Peyer's patch (tissue), 4 donors: ENCODE measurements at regions not wholly inside any gene's neighbourhood (a gene's known extent, or its start where the extent isn't known, plus 50 kb on each side); places are given as distances from the start of the nearest gene placed in this dataset.
A peak's percentile ranks its signal among the peaks of the same experiment; 100 is the strongest.

Experiments
- DNase-seq, 3 donors: peaks; one replicate each; pipeline ENCODE4 v3.0.0-alpha.2; 2017 to 2019
- H3K27ac ChIP-seq, 4 donors: fragments of 200-600 bp; sonication (generic); one replicate each; pipeline ENCODE4 v1.5.1; 2016 to 2019
- H3K27me3 ChIP-seq, 2 donors: fragments of 200-600 bp; sonication (generic); one replicate each; pipeline ENCODE4 v1.5.1; 2019
- H3K36me3 ChIP-seq, 3 donors: fragments of 200-600 bp; sonication (generic); one replicate each; pipeline ENCODE4 v1.5.1; 2016 to 2019
- H3K4me1 ChIP-seq, 4 donors: fragments of 200-600 bp; sonication (generic); one replicate each; pipeline ENCODE4 v1.5.1; 2016 to 2019
- H3K4me3 ChIP-seq, 4 donors: fragments of 200-600 bp; sonication (generic); 1 replicate in 3 of 4; 2 replicates in 1 of 4; pipeline ENCODE4 v1.5.1; 2016 to 2019; ENCODE audit warnings: mild to moderate bottlenecking in 1 of 4
- H3K9me3 ChIP-seq, 4 donors: fragments of 200-600 bp; sonication (generic); one replicate each; pipeline ENCODE4 v1.5.1; 2016 to 2019; ENCODE audit warnings: mild to moderate bottlenecking in 1 of 4
- POLR2A ChIP-seq, 2 donors: fragments of 450-650 bp; IDR thresholded peaks; one replicate each; pipeline ENCODE4 v1.5.1; 2017; ENCODE audit warnings: antibody characterized with exemption in 2 of 2, mild to moderate bottlenecking in 2 of 2, moderate library complexity in 2 of 2
- TF ChIP-seq, protein P1 (sequence below), 6 experiments: fragments of 450-650 bp in 4 of 6; fragments of 200-600 bp in 2 of 6; sonication (generic) in 1 of 6; IDR thresholded peaks; one replicate each; pipeline ENCODE4 v1.5.1; 2017 to 2019; ENCODE audit warnings: antibody characterized with exemption in 6 of 6, mild to moderate bottlenecking in 3 of 6, moderate library complexity in 1 of 6

DNA sequence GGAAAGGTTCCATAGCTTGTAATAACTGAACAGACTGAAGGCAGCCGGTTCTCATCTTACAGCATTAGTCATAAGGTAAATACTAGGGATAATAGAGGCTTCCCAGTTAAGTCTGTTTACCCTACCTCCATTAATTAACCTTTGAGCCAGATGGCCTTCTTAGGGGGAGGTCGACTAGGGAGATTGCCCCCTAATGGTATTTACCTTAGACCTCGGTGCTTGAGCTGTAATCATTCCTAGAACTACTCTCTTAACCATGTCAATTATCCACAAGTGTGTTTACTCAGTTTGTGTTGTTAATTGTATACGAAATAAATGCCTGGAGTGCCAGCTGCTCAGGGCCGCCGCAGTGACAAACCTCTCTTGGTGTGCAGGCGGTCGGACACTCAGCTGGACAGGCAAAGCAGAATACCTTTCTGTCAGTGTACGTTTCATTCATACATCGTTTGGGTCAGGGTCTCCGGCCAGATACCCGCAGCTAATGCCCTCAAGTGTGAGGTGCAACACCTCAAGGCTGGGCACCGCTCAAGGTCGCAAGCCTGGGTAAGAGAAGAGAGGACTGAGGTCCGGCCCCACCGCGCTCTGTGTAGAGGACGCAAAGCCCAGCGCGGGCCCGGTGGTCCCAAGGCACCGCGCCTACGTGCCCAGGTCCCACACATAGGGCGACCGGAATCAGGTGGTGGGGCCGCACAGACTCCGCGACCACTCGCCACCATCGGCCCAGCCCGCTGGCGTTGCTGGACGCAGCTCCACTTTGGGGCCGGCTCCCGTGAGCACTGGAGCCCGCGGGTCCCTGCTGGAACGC, 931.0 kb downstream of the NLGN4Y start:
- Histone ChIP-seq H3K4me3 (peak overlapping the region in 1 of 4 donors; percentile 47), H3K27ac (peak overlapping the region in 1 of 4 donors; percentile 68), H3K36me3 (no peaks in the 10 kb centered on the region), H3K9me3 (no peaks in the 10 kb centered on the region), H3K27me3 (no peaks in the 10 kb centered on the region), H3K4me1 (no peaks in the 10 kb centered on the region)
- TF ChIP-seq, protein P1, sequence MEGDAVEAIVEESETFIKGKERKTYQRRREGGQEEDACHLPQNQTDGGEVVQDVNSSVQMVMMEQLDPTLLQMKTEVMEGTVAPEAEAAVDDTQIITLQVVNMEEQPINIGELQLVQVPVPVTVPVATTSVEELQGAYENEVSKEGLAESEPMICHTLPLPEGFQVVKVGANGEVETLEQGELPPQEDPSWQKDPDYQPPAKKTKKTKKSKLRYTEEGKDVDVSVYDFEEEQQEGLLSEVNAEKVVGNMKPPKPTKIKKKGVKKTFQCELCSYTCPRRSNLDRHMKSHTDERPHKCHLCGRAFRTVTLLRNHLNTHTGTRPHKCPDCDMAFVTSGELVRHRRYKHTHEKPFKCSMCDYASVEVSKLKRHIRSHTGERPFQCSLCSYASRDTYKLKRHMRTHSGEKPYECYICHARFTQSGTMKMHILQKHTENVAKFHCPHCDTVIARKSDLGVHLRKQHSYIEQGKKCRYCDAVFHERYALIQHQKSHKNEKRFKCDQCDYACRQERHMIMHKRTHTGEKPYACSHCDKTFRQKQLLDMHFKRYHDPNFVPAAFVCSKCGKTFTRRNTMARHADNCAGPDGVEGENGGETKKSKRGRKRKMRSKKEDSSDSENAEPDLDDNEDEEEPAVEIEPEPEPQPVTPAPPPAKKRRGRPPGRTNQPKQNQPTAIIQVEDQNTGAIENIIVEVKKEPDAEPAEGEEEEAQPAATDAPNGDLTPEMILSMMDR (IDR thresholded peaks at IDR 0.05) = no peak
- no peak for TF ChIP-seq POLR2A (IDR thresholded peaks at IDR 0.05)
- no peak for DNase-seq

DNA sequence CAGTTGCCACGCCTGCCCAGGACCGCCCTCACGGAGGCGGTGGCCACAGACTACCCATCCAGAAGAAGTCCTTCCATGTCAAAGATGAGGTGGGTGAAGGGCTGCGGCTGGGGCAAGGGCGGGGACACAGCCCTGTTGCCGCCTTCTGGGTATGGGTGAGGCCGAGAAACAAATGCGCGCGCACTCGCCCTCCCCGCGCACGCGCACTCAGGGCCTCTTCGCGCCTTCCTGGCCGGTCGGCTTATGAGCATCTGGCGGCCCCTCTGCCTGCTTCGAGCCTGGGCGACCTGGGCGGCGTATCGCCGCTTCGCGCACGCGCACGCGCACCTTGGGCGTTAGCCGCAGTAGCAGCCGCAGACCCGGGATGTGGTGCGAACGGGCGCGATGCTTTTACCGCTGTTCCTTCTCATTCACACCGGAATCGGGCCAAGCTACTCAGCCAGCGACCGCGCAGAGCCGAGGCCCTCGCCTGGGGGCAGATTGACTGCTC, 931.7 kb downstream of the NLGN4Y start:
- no peaks in the 10 kb centered on the region for H3K27me3 ChIP-seq
- peak in 1 of 3 donors; percentile 83 for DNase-seq
- peak overlapping the region in 1 of 4 donors; percentile 47 for H3K4me3 ChIP-seq
- H3K4me1 ChIP-seq = no peaks in the 10 kb centered on the region
- peak overlapping the region in 1 of 4 donors; percentile 68 for H3K27ac ChIP-seq
- no peaks in the 10 kb centered on the region for H3K36me3 ChIP-seq
- no peaks in the 10 kb centered on the region for H3K9me3 ChIP-seq
- TF ChIP-seq POLR2A (IDR thresholded peaks at IDR 0.05) = no peak
- TF ChIP-seq, protein P1 (IDR thresholded peaks at IDR 0.05) = no peak

DNA sequence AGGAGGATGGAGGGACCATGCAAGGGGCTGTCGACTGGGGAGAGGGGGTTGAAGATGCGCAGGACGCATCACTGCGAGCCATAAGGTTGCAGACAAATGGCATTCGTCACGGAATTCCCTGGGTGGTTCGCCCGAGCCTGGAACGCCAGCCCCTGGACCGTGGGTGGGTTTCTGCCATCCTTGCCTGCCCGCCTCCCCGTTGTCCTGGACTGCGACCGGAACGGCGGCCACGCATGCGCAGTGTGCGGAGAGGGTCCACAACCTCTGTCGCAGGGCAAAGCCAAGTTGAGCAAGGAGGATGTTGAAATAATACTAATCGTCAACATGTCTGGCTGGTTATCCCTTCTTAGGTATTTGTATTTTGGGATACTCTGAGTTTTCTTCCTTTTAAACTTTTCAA, 932.2 kb downstream of the NLGN4Y start:
- H3K4me3 ChIP-seq = peak overlapping the region in 1 of 4 donors; percentile 47
- peak overlapping the region in 1 of 4 donors; percentile 68 for H3K27ac ChIP-seq
- no peaks in the 10 kb centered on the region for H3K4me1 ChIP-seq
- DNase-seq = no peak
- TF ChIP-seq, protein P1 (IDR thresholded peaks at IDR 0.05) = no peak
- no peak for TF ChIP-seq POLR2A (IDR thresholded peaks at IDR 0.05)
- no peaks in the 10 kb centered on the region for H3K27me3 ChIP-seq
- H3K9me3 ChIP-seq = no peaks in the 10 kb centered on the region
- no peaks in the 10 kb centered on the region for H3K36me3 ChIP-seq

DNA sequence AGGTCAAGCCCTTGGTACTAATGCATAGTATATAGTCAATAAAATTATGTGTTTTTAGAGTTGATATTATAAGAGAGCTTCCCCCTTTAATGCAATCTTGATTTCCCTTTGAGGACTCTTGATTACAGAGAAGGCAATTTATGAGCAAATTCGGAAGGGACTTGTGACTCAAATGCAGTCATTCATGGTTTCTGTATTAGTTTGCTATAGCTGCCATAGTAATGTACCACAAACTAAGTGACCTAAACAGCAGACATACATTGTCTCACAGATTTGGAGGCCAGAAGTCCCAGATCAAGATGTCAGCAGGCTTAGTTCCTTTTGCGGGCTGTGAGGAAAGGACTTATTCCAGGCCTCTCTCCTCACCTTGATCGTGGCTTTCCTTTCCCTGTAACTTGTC, 933.4 kb downstream of the NLGN4Y start:
- Histone ChIP-seq H3K9me3 (no peaks in the 10 kb centered on the region), H3K4me3 (no peak overlapping the region), H3K27me3 (no peaks in the 10 kb centered on the region), H3K36me3 (no peaks in the 10 kb centered on the region), H3K27ac (no peak overlapping the region), H3K4me1 (no peaks in the 10 kb centered on the region)
- no peak for TF ChIP-seq POLR2A (IDR thresholded peaks at IDR 0.05)
- TF ChIP-seq, protein P1 (IDR thresholded peaks at IDR 0.05) = no peak
- no peak for DNase-seq

DNA sequence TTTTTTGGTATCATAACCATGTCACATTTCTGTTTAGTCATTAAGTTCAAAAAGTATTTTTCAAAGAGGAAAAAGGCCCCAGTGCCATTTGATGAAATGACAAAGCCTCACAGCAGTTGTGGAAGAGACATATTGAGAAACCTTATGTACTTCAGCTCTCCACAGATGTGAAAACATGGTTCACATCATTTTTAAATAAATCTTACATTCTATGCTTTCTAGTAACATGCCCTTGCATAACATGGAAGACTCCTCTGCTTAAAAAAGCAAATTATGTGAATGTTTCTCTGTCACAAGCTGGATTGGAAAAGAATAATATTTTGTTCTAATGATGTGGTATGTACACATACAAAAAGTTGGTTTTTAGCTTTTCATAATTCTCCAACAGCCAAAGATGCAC, 934.1 kb downstream of the NLGN4Y start:
- Histone ChIP-seq H3K27ac (no peak overlapping the region), H3K36me3 (no peaks in the 10 kb centered on the region), H3K4me1 (no peaks in the 10 kb centered on the region), H3K27me3 (no peaks in the 10 kb centered on the region), H3K4me3 (no peak overlapping the region), H3K9me3 (no peaks in the 10 kb centered on the region)
- TF ChIP-seq, protein P1 (IDR thresholded peaks at IDR 0.05) = no peak
- no peak for TF ChIP-seq POLR2A (IDR thresholded peaks at IDR 0.05)
- no peak for DNase-seq
